Breast epithelium (tissue), 4 donors: ENCODE measurements at regions not wholly inside any gene's neighbourhood (a gene's known extent, or its start where the extent isn't known, plus 50 kb on each side); places are given as distances from the start of the nearest gene placed in this dataset.

Experiments used
- DNase-seq, 2 donors: peaks; one replicate each; pipeline ENCODE4 v3.0.0-alpha.2; 2019; ENCODE audit warnings: low spot score in 2 of 2
- H3K27ac ChIP-seq, 2 donors: fragments of 200-600 bp; sonication (generic) in 1 of 2; one replicate each; pipeline ENCODE4 v1.5.1; 2016 to 2019; ENCODE audit warnings: mild to moderate bottlenecking in 1 of 2
- H3K27me3 ChIP-seq, 2 donors: fragments of 200-600 bp; sonication (generic) in 1 of 2; one replicate each; pipeline versions ENCODE4 v1.5.1 to v1.6.0; 2017 to 2019; ENCODE audit warnings: control low read depth in 1 of 2, mild to moderate bottlenecking in 1 of 2
- H3K36me3 ChIP-seq: fragments of 200-600 bp; one replicate; pipeline ENCODE4 v1.5.1; 2019
- H3K4me1 ChIP-seq, 2 donors: fragments of 200-600 bp; sonication (generic); one replicate each; pipeline ENCODE4 v1.5.1; 2016 to 2019; ENCODE audit warnings: control low read depth in 1 of 2
- H3K4me3 ChIP-seq, 3 donors: fragments of 200-600 bp; sonication (generic); 1 replicate in 2 of 3; 2 replicates in 1 of 3; pipeline ENCODE4 v1.5.1; 2016 to 2019; ENCODE audit warnings: mild to moderate bottlenecking in 3 of 3, moderate library complexity in 2 of 3
- H3K9me3 ChIP-seq, 2 donors: fragments of 200-600 bp; sonication (generic) in 1 of 2; one replicate each; pipeline ENCODE4 v1.5.1; 2016 to 2019; ENCODE audit warnings: control low read depth in 1 of 2
- CTCF ChIP-seq, 3 donors: fragments of 450-650 bp; IDR thresholded peaks; one replicate each; pipeline ENCODE4 v1.5.1; 2016 to 2017; ENCODE audit warnings: antibody characterized with exemption in 3 of 3, mild to moderate bottlenecking in 3 of 3, moderate library complexity in 3 of 3
- POLR2A ChIP-seq: fragments of 450-650 bp; IDR thresholded peaks from one replicate; pipeline ENCODE4 v1.6.1; 2016; ENCODE audit warnings: antibody characterized with exemption, mild to moderate bottlenecking, moderate library complexity
- POLR2AphosphoS5 ChIP-seq, 3 donors: sonication (generic); formaldehyde crosslinking; IDR thresholded peaks; one replicate each; pipeline ENCODE4 v1.6.1; 2017; ENCODE audit warnings: antibody characterized with exemption in 3 of 3
- intact Hi-C: fragments of 100-400 bp; cut with DNase I; formaldehyde crosslinking; loops from one replicate; pipeline ENCODE4 v1.15.1; 2023; ENCODE audit warnings: low total_unique reads

- Histone ChIP-seq H3K9me3 (no peaks in the 10 kb centered on the region), H3K27ac (no peak overlapping the region), H3K36me3 (no peaks in the 10 kb centered on the region), H3K27me3 (no peaks in the 10 kb centered on the region), H3K4me1 (no peaks in the 10 kb centered on the region), H3K4me3 (no peak overlapping the region)
- no peak for TF ChIP-seq CTCF (IDR thresholded peaks at IDR 0.05)
- TF ChIP-seq POLR2A = no peak
- no peak for TF ChIP-seq POLR2AphosphoS5 (IDR thresholded peaks at IDR 0.05)
- DNase-seq = no peak
- intact Hi-C loops = no loop called here
Observed at GRCh38 chr4:41430792-41431191, 107.2 kb upstream of the LIMCH1 start.

- intact Hi-C loops = no loop called here
- no peak for DNase-seq
- TF ChIP-seq CTCF (IDR thresholded peaks at IDR 0.05) (no peak), POLR2A (no peak), POLR2AphosphoS5 (IDR thresholded peaks at IDR 0.05) (no peak)
- Histone ChIP-seq H3K36me3 (no peaks in the 10 kb centered on the region), H3K4me3 (no peak overlapping the region), H3K9me3 (no peaks in the 10 kb centered on the region), H3K27me3 (no peaks in the 10 kb centered on the region), H3K4me1 (no peaks in the 10 kb centered on the region), H3K27ac (no peak overlapping the region)
Observed at GRCh38 chr4:41431276-41431675, 106.7 kb upstream of the LIMCH1 start.

- Histone ChIP-seq H3K4me3 (no peak overlapping the region), H3K36me3 (no peaks in the 10 kb centered on the region), H3K27ac (no peak overlapping the region), H3K27me3 (no peaks in the 10 kb centered on the region), H3K9me3 (no peaks in the 10 kb centered on the region), H3K4me1 (no peaks in the 10 kb centered on the region)
- intact Hi-C loops = no loop called here
- DNase-seq = no peak
- TF ChIP-seq CTCF (IDR thresholded peaks at IDR 0.05) = no peak
- TF ChIP-seq POLR2AphosphoS5 (IDR thresholded peaks at IDR 0.05) = no peak
- TF ChIP-seq POLR2A = no peak
Observed at GRCh38 chr4:41432219-41432618, 105.7 kb upstream of the LIMCH1 start.

GRCh38 chr4:41432881-41433280 is 105.1 kb upstream of the LIMCH1 start:
- no peak for TF ChIP-seq POLR2A
- no peak for TF ChIP-seq CTCF (IDR thresholded peaks at IDR 0.05)
- no peak for TF ChIP-seq POLR2AphosphoS5 (IDR thresholded peaks at IDR 0.05)
- intact Hi-C loops = no loop called here
- DNase-seq = no peak
- Histone ChIP-seq H3K4me3 (no peak overlapping the region), H3K4me1 (no peaks in the 10 kb centered on the region), H3K27ac (no peak overlapping the region), H3K36me3 (no peaks in the 10 kb centered on the region), H3K9me3 (no peaks in the 10 kb centered on the region), H3K27me3 (no peaks in the 10 kb centered on the region)

- H3K4me3 ChIP-seq = no peak overlapping the region
- H3K27me3 ChIP-seq = no peaks in the 10 kb centered on the region
- no peak overlapping the region for H3K27ac ChIP-seq
- no peaks in the 10 kb centered on the region for H3K4me1 ChIP-seq
- no peaks in the 10 kb centered on the region for H3K36me3 ChIP-seq
- no peak for DNase-seq
- TF ChIP-seq POLR2AphosphoS5 (IDR thresholded peaks at IDR 0.05) (no peak), POLR2A (no peak), CTCF (IDR thresholded peaks at IDR 0.05) (no peak)
- H3K9me3 ChIP-seq = no peaks in the 10 kb centered on the region
- intact Hi-C loops = no loop called here
Observed at GRCh38 chr4:41433361-41433760, 104.6 kb upstream of the LIMCH1 start.
